LNCaP clone FGC (cell line): ENCODE measurements at regions not wholly inside any gene's neighbourhood (a gene's known extent, or its start where the extent isn't known, plus 50 kb on each side); places are given as distances from the start of the nearest gene placed in this dataset.

Experiments
- DNase-seq: peaks from one replicate; pipeline ENCODE4 v3.0.0-alpha.2; 2011; ENCODE audit warnings: low read depth
- H3K4me3 ChIP-seq: 2 replicates; pipeline ENCODE4 v1.5.1; 2011; ENCODE audit warnings: mild to moderate bottlenecking, low read depth, low read length, control low read depth
- CTCF ChIP-seq: IDR thresholded peaks from 2 replicates; pipeline ENCODE4 v1.5.1; 2012; ENCODE audit warnings: mild to moderate bottlenecking; ENCODE audit not compliant: control insufficient read depth, insufficient read depth; ENCODE audit errors: extremely low read depth

GRCh38 chr4:45131020-45131419 is 404.7 kb upstream of the GNPDA2 start:
- TF ChIP-seq CTCF: no peak
- peak; percentile 52 for DNase-seq
- no peak overlapping the region for H3K4me3 ChIP-seq

- no peak for DNase-seq
- no peak for TF ChIP-seq CTCF
- no peak overlapping the region for H3K4me3 ChIP-seq
Observed at GRCh38 chr4:45122406-45122805, 396.1 kb upstream of the GNPDA2 start.

- DNase-seq: no peak
- no peak overlapping the region for H3K4me3 ChIP-seq
- TF ChIP-seq CTCF: no peak
Observed at GRCh38 chr4:45121426-45121975, 395.1 kb upstream of the GNPDA2 start.

- no peak overlapping the region for H3K4me3 ChIP-seq
- TF ChIP-seq CTCF: no peak
- no peak for DNase-seq
Observed at GRCh38 chr4:45120163-45120562, 393.8 kb upstream of the GNPDA2 start.

GRCh38 chr4:45119376-45119775 is 393.0 kb upstream of the GNPDA2 start:
- DNase-seq: no peak
- no peak overlapping the region for H3K4me3 ChIP-seq
- no peak for TF ChIP-seq CTCF

GRCh38 chr4:45102716-45103115 is 376.4 kb upstream of the GNPDA2 start:
- no peak for DNase-seq
- no peak for TF ChIP-seq CTCF
- no peak overlapping the region for H3K4me3 ChIP-seq
